ENCODE measurements at regions not wholly inside any gene's neighbourhood (a gene's known extent, or its start where the extent isn't known, plus 50 kb on each side); places are given as distances from the start of the nearest gene placed in this dataset.

DNA sequence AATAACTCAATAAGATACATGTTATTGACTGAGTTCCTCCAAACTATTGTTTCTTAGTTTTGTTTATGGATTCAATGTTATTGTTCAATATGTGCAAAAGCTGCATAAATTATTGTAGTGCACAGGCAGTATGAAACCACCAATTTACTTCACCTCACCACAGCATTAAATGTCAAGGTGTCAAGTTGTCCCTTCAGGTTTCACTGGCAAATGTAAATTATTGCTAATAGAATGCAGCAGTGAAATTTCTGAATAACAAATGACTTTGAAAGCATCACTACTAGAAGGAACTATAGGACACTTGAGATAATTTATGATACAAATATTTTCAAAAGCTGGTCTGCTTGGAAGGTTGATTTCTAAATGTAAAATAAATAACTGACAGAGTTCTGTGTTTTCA lies 116.4 kb upstream of the PTPRD start:
- TF ChIP-seq, protein P1, sequence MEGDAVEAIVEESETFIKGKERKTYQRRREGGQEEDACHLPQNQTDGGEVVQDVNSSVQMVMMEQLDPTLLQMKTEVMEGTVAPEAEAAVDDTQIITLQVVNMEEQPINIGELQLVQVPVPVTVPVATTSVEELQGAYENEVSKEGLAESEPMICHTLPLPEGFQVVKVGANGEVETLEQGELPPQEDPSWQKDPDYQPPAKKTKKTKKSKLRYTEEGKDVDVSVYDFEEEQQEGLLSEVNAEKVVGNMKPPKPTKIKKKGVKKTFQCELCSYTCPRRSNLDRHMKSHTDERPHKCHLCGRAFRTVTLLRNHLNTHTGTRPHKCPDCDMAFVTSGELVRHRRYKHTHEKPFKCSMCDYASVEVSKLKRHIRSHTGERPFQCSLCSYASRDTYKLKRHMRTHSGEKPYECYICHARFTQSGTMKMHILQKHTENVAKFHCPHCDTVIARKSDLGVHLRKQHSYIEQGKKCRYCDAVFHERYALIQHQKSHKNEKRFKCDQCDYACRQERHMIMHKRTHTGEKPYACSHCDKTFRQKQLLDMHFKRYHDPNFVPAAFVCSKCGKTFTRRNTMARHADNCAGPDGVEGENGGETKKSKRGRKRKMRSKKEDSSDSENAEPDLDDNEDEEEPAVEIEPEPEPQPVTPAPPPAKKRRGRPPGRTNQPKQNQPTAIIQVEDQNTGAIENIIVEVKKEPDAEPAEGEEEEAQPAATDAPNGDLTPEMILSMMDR (IDR thresholded peaks at IDR 0.05; ENCODE audit: low read depth, low read length, missing control alignments) = no peak
- no peak overlapping the region for H3K4me3 ChIP-seq (ENCODE audit: low read depth, low read length)
- in situ Hi-C loops (cut with HindIII; ENCODE audit: low sequenced_read_pairs) = no loop called here
- no peak for DNase-seq (ENCODE audit: low read depth)

DNA sequence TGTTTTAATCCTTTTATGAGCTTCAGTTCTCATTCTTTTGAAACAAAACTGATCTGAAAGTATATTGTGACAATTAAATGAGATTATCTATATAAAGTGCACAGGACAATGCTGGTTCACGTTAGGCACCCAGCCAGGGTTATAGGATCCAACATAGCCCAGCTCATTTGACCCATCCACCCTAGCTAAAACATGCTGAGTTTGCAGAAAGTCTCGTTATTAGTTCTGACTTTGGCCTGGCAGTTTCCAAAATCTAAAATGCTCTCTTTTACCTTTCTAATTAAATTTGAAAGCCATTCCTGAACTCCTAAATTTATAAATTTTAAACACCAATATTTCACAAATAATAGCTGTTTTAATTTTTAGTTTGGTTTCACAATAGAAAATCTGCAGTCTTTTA lies 131.9 kb upstream of the PTPRD start:
- in situ Hi-C loops (cut with HindIII; ENCODE audit: low sequenced_read_pairs) = no loop called here
- DNase-seq (ENCODE audit: low read depth) = no peak
- TF ChIP-seq, protein P1 (IDR thresholded peaks at IDR 0.05; ENCODE audit: low read depth, low read length, missing control alignments) = no peak
- no peak overlapping the region for H3K4me3 ChIP-seq (ENCODE audit: low read depth, low read length)

DNA sequence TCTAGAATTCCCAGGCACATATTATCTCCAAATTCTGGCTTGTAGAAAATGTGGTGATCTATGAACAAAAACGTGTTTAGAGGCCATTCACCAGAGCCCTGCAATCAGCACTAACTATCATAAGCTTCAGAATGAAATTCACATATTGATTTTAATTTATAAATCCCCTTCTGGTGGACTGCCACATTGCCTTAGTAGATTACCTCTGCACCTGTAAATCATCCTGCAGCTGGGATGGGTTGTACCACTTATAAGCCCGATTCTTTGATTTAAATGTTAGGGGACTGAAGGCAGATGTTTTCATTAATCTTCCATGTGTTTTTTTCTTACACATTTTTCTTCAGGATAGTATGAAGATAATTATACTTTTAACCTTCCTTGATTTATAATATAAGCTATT lies 140.7 kb upstream of the PTPRD start:
- DNase-seq (ENCODE audit: low read depth) = no peak
- H3K4me3 ChIP-seq (ENCODE audit: low read depth, low read length) = no peak overlapping the region
- TF ChIP-seq, protein P1 (IDR thresholded peaks at IDR 0.05; ENCODE audit: low read depth, low read length, missing control alignments) = no peak
- in situ Hi-C loops (cut with HindIII; ENCODE audit: low sequenced_read_pairs) = no loop called here

- TF ChIP-seq, protein P1 (IDR thresholded peaks at IDR 0.05; ENCODE audit: low read depth, low read length, missing control alignments) = no peak
- in situ Hi-C loops (cut with HindIII; ENCODE audit: low sequenced_read_pairs) = no loop called here
- no peak overlapping the region for H3K4me3 ChIP-seq (ENCODE audit: low read depth, low read length)
- no peak for DNase-seq (ENCODE audit: low read depth)
Observed at GRCh38 chr9:10764481-10764880, 151.7 kb upstream of the PTPRD start.

DNA sequence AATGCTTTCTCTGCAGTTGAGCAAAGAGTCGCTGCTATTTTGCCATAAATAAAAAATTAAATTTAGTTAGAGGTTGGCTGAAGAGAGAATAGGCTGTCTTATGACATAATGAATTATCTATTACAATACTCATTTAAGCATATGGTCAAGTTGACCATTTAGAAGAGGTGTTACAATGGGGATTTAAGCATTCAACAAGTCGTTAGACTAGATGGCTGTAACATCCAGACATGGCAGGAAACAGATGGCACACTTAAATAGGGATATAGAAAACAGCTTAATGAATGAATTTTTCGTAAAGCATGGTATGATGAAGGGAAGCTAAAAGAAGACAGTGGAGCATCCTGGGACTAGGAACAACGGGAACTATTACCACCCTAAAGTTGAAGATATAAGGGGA lies 160.3 kb upstream of the PTPRD start:
- TF ChIP-seq, protein P1 (IDR thresholded peaks at IDR 0.05; ENCODE audit: low read depth, low read length, missing control alignments) = no peak
- H3K4me3 ChIP-seq (ENCODE audit: low read depth, low read length) = no peak overlapping the region
- in situ Hi-C loops (cut with HindIII; ENCODE audit: low sequenced_read_pairs) = no loop called here
- no peak for DNase-seq (ENCODE audit: low read depth)

DNA sequence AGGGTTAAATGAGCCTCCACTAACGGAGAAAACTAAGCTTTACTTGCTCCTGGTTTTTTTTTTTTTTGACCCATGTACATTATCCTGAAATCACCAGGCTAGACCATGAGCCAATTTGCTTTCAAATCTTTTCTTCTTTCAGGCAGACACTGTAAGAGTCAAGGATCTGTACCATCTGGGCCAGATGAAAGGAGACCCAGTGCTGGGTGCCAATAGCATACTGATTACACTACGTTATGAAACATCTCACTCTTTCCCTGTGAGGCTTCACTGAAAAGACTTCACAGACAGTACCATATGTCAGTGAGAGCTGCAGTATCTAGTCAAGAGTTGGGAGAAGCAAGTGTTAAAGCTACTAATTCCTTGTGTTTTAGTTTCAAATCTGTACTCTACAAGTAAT lies 161.2 kb upstream of the PTPRD start:
- no peak overlapping the region for H3K4me3 ChIP-seq (ENCODE audit: low read depth, low read length)
- in situ Hi-C loops (cut with HindIII; ENCODE audit: low sequenced_read_pairs) = no loop called here
- TF ChIP-seq, protein P1 (IDR thresholded peaks at IDR 0.05; ENCODE audit: low read depth, low read length, missing control alignments) = no peak
- DNase-seq (ENCODE audit: low read depth) = no peak

- in situ Hi-C loops (cut with HindIII; ENCODE audit: low sequenced_read_pairs) = no loop called here
- DNase-seq (ENCODE audit: low read depth) = no peak
- H3K4me3 ChIP-seq (ENCODE audit: low read depth, low read length) = no peak overlapping the region
- TF ChIP-seq, protein P1 (IDR thresholded peaks at IDR 0.05; ENCODE audit: low read depth, low read length, missing control alignments) = no peak
Observed at GRCh38 chr9:10785255-10785654, 172.5 kb upstream of the PTPRD start.

All from astrocyte of the cerebellum (primary cell).